HG03575 (cell line): ENCODE measurements at regions not wholly inside any gene's neighbourhood (a gene's known extent, or its start where the extent isn't known, plus 50 kb on each side); places are given as distances from the start of the nearest gene placed in this dataset.
"Not testable (repeated sequence)": the region's sequence is repeated elsewhere in the genome, so short reads cannot be mapped to it uniquely, and the experiment has no call there.

Experiments used
- ATAC-seq: cut with Tn5 transposase; IDR thresholded peaks from one replicate; pipeline ENCODE4 v1.9.1; 2021; ENCODE audit not compliant: unreplicated experiment, insufficient number of reproducible peaks, low FRiP score; ENCODE audit errors: extremely low read depth

GRCh38 chr15:81940467-81941451 is 105.1 kb downstream of the MEX3B start:
- no peak for ATAC-seq

- ATAC-seq, result no peak
Observed at GRCh38 chr15:81939604-81940440, 106.0 kb downstream of the MEX3B start.

GRCh38 chr15:81937189-81937588 is 108.6 kb downstream of the MEX3B start:
- no peak for ATAC-seq

DNA sequence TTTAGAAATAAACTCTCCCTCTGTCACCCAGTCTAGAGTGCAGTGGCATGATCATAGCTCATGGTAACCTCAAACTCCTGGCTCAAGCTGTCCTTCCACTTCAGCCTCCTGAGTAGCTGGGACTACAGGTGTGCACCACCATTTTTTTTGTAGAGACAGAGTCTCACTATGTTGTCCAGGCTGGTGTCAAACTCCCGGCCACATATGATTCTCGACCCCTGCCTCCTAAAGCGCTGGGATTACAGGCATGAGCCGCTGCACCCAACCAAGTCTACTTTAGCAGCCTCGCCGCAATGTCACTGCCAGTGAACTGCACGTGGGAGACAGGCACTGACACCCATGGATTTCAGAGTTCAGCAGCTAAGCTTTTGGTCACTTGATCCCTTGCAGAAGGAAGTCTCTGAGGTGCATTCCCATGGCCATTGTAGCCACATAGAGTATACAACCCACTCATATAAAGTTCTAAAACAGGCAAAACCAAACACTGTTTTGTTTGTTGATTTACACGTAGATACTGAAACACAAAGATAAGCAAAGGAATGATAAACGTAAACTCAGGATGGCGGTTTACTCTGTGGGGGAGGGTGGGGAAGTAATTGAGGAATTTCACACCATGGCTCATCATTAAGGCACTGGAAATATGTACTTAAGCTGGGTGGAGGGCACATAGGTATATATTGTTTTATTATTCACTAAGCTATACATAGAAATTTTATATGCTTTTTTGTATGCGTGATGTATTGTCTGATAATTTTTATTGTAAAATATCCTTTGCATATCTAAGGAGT is 115.0 kb downstream of the MEX3B start:
- ATAC-seq, result no peak

- ATAC-seq, result no peak
Observed at GRCh38 chr15:81929557-81929956, 116.3 kb downstream of the MEX3B start.

- ATAC-seq, result no peak
Observed at GRCh38 chr15:81926981-81927380, 118.8 kb downstream of the MEX3B start.

DNA sequence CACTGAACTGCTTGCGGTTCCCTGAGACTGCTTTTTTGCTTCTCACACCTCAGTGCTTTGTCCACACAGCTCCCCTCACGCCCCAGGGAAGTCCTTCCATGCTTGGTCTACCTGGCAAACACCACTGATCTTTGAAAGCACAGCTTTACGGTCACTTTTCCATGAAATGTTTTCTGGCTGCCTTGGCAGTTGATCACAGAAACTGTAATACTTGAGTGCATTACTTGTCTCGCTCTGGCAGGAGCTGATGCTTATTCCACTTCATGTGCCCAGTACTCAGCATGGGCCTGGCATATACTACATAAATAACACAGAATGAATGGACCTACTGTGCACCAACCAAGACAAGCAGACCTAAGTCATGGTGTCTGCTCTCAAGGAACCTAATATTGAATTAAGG is 121.1 kb downstream of the MEX3B start:
- no peak for ATAC-seq

DNA sequence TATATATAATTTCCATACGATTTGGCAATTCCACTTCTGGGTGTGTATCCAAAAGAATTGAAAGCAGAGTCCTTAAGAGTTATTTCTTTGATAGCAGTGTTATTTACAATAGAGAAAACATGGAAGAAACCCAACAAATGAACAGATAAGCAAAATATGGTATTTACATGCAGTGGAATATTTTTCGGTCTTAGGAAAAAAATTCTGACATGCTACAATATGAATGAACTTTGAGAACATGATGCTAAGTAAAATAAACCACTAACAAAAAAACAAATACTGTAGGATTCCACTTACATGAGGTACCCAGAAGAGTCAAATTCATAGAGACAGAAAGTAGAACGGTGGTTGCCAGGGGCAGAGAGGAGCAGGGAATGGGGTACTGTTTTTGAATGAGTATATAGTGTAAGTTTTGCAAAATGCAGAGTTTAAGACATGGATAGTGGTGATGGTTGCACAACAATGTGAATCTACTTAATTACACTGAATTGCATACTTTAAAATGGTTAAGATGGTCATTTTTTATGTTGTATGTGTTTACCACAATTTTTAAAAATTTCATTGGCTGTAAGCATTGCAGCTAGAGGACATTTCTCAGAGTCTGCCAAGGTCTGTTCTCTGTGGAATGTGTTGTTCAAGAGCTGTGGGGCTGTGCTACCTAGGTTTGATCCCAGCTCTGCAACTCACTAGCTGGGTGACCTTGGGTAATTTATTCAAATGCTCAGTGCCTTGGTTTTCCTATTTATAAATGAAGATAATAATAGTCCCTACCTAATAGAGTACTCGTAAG is 122.1 kb downstream of the MEX3B start:
- no peak for ATAC-seq

DNA sequence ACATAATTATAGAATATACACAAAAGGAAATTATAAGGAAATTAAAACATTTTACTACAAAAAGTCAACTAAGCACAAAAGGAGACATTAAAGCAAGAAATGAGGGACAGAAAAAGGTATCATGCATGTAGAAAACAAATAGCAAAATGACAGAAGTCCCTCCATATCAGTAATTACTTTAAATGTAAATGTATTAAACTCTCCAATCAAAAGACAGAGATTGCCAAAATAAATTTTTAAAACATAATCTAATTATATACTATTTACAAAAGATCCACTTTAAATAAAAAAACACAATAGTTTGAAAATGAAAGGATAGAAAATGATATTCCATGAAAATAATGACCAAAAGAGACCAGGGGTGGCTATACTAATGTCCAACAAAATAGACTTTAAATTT is 123.7 kb downstream of the MEX3B start:
- ATAC-seq, result no peak

DNA sequence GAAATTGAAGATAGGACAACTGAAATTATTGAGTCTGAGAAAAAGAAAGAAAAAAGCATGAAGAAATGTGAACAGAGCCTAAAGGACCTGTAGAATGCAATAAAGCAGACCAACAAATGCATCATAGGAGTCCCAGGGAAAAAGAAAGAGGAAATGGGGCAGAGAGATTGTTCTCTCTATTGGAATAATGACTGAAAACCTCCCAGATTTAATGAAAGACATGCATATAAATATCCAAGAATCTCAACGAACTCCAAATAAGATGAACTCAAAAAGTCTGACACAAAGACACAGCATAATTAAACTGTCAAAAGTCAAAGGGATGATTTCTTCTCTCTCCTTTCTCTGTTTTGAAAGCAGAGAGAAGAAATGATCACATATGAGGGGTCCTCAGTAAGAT is 124.7 kb downstream of the MEX3B start:
- ATAC-seq, result no peak

- ATAC-seq, result not testable (repeated sequence)
Observed at GRCh38 chr15:81918767-81919166, 127.1 kb downstream of the MEX3B start.

GRCh38 chr15:81916451-81916850 is 129.4 kb downstream of the MEX3B start:
- ATAC-seq, result no peak

DNA sequence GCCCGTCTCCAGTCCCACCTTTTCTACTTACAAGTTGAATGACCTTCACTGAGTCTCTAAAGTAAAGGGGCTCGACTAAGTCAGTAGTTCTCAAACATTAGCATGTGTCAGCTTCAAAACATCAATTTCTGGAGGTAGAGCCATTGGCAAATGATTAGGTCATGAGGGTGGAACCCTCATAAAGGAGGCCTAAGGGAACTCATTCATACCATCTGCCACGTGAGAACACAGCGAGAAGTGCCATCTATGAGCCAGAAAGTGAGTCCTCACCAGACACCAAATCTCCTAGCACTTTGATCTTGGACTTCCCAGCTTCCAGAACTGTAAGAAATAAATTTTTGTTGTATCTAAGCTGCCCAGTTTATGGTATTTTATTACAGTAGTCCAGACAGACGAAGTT is 129.8 kb downstream of the MEX3B start:
- no peak for ATAC-seq

GRCh38 chr15:81914734-81915256 is 131.0 kb downstream of the MEX3B start:
- ATAC-seq, result no peak

GRCh38 chr15:81914333-81914732 is 131.5 kb downstream of the MEX3B start:
- ATAC-seq, result no peak

DNA sequence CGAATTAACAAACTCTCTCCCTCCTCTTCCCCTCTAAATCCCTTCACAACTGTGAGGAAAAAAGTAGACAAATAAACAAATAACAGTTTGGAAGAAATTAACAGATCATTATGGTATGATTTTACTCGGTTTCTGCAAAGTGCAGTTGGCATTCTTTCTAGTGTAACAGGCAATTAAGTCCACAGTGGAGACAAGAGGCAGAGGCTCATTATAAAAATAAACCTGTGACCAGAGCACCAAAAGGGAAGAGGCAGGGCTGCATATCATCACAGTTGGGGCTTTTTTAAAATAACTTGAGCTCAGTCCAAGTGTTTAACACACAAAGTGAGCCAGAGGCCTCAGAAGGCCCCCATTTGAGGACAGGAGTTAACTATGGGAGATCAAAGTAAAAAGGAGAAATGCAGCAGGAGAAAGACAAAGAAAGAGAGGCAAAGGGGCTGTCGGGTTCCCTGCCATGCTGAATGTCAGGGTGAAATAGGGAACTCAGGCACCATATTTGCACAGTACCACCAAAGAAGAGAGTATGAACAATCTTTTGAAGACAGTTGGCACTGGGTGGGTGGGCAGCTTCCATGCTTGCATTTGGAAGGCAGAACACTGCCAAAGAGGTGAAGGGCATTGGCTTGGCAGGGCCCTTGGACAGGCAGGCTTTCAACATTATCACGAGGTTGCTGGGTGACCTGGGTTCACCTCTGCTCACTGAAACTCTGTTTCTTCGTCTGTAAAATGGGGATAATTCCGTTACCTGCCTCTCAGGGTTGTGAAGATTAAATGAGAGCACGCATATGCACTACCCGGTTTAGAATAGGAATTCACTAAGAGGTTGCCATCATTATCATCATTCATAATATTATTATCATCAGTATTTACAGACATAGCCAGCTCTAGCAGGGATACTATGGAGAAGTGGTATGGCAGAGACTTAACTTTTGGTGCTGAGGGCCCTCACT is 134.5 kb downstream of the MEX3B start:
- no peak for ATAC-seq

DNA sequence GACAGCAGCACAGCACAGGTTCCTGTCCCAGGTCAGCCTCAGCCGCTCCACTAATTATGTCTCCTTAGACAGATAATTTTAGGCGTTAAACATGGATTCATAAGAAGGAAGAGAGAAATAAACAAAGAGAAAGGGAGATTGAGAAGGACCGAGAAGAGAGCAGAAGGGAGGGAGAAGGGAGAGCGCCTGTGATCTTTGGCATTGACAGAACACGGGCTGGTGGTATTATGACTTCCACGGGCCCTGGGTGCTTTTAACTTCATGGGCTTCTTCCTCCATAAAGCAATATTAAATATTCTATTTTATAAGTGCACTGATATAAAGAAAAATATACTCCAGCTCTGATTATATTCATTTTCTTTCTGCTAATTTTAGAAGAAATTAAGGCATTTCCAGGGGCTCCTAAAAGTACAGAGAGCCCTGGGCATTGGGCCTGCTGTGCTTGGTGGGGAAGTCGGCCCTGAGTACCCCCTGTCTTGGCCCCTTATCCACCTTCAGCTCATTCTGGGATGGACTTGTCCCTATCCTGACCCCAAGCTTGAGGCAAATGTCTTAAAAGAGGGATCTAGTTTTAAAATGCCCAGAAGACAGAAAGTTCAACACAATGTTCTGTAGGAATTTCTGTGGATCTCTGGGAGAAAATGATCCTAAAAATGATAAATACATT is 135.3 kb downstream of the MEX3B start:
- ATAC-seq, result no peak
